OCI-M2 (cell line): ENCODE measurements at regions not wholly inside any gene's neighbourhood (a gene's known extent, or its start where the extent isn't known, plus 50 kb on each side); places are given as distances from the start of the nearest gene placed in this dataset.

Source experiments
- DNase-seq: peaks from one replicate; lab custom pipeline; 2025; ENCODE audit not compliant: unreplicated experiment; lab: John Stamatoyannopoulos, UW

- DNase-seq: no peak
Observed at GRCh38 chr5:89253666-89254352, 370.8 kb upstream of the MEF2C start.

- no peak for DNase-seq
Observed at GRCh38 chr5:89246864-89247263, 363.9 kb upstream of the MEF2C start.

- DNase-seq: no peak
Observed at GRCh38 chr5:89246252-89246651, 363.3 kb upstream of the MEF2C start.

- no peak for DNase-seq
Observed at GRCh38 chr5:89243611-89244010, 360.6 kb upstream of the MEF2C start.

- DNase-seq: no peak
Observed at GRCh38 chr5:89241186-89241585, 358.2 kb upstream of the MEF2C start.

GRCh38 chr5:89236900-89237299 is 353.9 kb upstream of the MEF2C start:
- DNase-seq: no peak

GRCh38 chr5:89233462-89233861 is 350.5 kb upstream of the MEF2C start:
- no peak for DNase-seq

GRCh38 chr5:89232139-89232603 is 349.2 kb upstream of the MEF2C start:
- DNase-seq: no peak

GRCh38 chr5:89230178-89230577 is 347.2 kb upstream of the MEF2C start:
- no peak for DNase-seq

- DNase-seq: no peak
Observed at GRCh38 chr5:89229331-89230070, 346.5 kb upstream of the MEF2C start.

GRCh38 chr5:89228355-89228754 is 345.4 kb upstream of the MEF2C start:
- no peak for DNase-seq

GRCh38 chr5:89218364-89218763 is 335.4 kb upstream of the MEF2C start:
- no peak for DNase-seq

GRCh38 chr5:89216606-89217005 is 333.6 kb upstream of the MEF2C start:
- DNase-seq: no peak

GRCh38 chr5:89213573-89213972 is 330.6 kb upstream of the MEF2C start:
- no peak for DNase-seq

GRCh38 chr5:89211836-89212235 is 328.9 kb upstream of the MEF2C start:
- DNase-seq: no peak

GRCh38 chr5:89208811-89209210 is 325.8 kb upstream of the MEF2C start:
- no peak for DNase-seq

GRCh38 chr5:89208392-89208791 is 325.4 kb upstream of the MEF2C start:
- no peak for DNase-seq

GRCh38 chr5:89204756-89205155 is 321.8 kb upstream of the MEF2C start:
- DNase-seq: no peak

GRCh38 chr5:89203611-89204010 is 320.6 kb upstream of the MEF2C start:
- no peak for DNase-seq

- DNase-seq: no peak
Observed at GRCh38 chr5:89200899-89201298, 317.9 kb upstream of the MEF2C start.

- DNase-seq: no peak
Observed at GRCh38 chr5:89199306-89199705, 316.3 kb upstream of the MEF2C start.

- no peak for DNase-seq
Observed at GRCh38 chr5:89191374-89191773, 308.4 kb upstream of the MEF2C start.
